Renal cortical epithelial cell (primary cell): ENCODE measurements at regions not wholly inside any gene's neighbourhood (a gene's known extent, or its start where the extent isn't known, plus 50 kb on each side); places are given as distances from the start of the nearest gene placed in this dataset.

Experiments used
- DNase-seq: peaks from one replicate; pipeline ENCODE4 v3.0.0-alpha.2; 2011; ENCODE audit warnings: low read depth

DNA sequence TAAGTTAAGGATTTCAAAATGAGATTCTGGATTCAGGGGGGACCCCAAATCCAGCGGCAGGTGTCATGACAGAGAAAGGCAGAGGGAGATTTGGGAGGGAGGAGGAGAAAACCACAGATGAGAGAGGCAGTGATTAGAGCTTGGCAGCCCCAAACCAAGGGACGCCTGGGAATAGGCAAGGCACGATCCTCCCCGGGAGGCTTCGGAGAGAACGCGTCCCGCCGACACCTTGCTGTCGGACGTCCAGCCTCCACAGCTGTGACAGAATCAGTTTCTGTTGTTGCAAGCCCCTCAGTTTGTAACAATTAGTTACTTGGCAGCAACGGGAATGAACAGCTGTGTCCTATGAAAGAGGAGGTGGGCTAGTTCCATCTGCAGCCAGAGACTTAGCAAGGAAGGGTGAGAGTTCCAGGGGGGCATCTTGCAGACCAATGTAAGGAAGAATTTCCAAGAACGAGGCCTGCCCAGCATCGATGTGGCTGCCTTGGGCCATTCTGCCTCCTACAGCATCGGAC is 110.7 kb upstream of the SDK2 start:
- DNase-seq = no peak

DNA sequence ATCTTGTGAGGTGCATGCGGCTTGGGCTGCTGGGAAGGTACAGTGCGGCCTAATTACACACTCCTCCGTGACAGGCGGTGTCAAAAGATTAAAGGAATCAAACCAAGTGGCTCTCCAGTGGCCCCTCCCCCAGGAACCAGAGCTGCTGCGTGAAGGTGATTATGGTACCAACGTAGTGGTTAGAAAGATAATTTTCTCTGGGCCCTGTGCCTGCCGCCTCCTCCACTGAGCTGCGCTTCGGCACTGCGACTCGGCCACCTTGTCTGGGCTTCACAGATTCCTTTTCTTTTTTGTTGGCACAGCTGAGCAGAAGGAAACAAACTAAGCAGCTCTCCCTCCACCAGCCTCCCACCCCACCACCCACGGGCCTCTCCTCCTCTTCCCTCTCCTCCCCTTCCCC is 113.2 kb upstream of the SDK2 start:
- no peak for DNase-seq

DNA sequence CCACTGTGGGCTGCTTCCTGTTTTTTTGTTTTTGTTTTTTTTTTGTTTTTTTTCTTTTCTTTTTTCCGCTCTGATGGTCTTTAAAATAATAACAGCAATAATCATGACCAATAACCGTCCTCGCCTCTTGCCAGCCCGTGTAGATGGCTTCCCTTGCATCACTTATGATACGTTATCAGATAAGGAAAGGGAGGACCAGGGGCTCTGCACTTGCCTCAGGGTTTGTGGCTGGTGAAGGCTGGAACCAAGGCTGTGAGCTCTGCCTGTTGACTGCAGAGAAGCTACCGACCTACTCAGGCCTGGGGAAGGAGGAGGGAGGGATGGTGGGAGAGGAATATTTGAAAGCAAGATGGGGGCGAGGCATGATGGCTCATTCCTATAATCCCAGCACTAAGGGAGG is 114.0 kb upstream of the SDK2 start:
- DNase-seq = no peak

DNA sequence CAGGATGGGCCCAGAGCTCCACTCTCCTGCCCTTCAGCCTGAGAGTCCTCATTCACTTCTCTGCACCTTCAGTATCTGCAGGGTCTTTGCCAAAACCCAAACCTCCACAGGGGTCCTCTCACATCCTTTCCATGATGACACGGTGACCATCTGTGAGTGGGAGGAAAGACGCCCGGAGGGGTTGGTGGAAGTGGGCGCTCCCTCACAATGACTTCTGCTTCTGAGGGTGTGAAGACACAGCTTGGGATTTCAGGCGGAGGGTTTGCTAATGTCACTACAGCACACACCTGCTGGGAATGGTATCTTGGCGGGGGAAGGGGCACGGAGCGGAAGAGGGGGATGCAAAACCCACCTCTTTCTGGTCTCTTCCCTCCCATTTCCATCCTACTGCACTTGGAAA is 115.1 kb upstream of the SDK2 start:
- DNase-seq = no peak

DNA sequence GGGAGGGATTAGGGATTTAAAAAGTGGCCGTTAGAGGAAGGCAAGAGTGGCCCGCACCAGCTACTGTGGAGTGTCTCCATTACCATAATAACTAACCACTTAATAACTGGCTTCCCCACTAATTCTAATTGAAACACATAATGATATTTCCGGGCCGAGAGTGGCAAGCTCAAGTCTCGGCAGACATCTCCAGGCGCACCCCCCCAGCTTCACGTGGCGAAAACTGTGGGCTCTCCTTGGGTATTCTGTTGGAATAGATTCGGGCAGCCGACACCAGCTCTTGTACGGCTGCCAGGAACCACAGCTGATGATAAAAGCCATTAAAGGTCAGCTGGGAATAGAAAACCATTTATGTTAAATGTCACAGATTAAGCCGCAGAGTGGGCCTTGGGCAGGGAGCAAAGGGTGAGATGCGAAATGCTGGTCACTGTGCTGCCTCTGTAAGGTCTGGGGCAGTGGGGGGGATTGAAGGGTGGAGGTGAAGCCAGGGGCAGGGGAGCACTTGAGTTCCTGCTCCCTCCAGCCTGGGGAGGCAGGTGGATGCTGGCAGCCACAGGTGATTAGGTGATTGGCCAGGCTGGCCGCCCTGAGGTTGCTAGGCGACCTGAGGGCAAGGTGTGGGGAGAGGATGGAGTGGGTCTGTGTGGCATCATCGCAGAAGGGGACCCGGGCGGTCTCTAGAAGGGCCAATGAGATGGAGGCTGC is 115.6 kb upstream of the SDK2 start:
- no peak for DNase-seq

DNA sequence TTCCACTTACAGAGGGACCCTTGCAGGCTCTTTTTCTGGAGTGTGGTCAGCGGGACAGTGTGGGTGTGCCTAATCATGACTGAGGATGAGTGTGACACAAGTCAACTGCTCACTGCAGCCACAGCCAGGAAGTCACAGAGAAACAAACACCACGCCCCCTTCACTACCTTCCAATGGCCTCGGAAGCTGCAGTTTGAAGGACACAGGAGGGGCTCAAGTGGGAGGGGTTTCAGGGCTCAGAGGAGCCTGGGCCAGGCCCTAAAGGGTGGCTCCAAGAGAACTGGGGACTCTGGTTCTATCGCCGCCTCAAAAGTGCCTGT is 116.2 kb upstream of the SDK2 start:
- no peak for DNase-seq

DNA sequence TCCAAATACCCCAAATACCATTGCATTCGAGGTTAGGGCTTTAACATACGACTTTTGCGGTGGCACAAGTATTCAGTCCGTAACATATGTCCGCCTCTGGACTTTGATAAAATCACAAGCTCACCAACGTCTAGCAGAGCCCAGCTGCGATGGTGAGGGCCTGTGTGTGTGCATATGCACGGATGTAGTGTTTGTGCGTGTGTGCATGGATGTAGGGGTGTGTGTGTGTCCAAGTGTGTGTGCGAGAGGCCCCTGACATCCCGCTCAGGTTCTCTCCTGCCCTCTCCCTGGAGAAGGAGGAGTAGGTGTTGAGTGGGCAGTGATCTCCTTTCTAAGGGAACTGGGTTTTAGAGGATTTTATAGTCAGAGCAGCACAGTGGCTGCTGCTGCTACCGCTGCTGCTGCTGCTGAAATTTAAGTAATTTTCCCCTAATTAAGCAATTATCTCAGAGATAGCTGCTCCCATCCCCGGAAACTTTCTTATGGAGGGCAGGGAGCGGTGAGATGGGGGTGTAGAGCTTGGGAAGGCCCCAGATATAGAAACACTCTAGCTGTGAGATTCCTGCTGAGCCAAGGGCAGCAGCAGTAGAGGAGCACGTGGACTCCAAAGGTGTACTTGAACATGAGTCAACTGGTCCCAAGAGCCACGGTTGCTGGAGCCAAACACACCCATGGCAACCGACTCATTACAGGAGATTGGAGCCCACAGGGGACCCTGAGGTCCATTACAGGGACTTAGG is 121.7 kb upstream of the SDK2 start:
- no peak for DNase-seq

DNA sequence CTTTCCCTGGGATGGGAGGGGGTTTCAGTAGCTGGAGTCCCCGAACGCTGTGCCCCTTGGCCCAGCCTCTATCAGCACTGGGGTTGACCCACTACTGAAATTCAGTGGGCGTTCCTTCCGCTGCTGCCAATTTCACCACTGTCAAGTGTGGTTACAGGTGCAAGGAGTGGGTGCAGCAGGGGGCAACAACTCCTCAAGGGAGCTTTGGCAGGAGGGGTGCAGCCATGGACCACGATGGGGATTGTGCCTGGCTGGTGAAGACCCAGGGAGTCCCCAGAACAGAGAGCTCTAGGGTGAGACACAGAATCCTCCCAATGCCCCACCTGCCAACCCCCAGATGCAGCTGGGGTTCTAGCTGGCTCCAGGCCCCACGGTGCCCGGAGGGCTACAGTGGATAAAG is 123.5 kb upstream of the SDK2 start:
- DNase-seq = no peak

DNA sequence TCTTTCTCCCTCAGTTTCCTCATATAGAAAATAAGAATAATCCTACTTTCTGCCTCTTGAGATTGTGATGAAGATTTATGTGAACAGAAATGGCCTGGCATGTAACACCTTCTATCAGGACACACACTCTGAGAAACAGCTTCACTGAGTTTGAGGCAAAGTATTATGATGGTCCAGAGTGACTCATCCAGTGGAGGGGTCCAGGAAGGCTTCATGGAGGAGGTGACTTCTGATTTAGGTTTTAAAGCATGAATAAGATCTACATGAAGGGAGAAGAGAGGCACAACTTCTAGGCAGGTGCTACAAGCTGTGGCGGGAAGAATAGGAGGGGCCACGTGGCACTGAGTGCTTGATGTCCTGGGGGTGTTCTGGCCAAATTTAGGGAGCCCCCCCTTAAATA is 124.4 kb upstream of the SDK2 start:
- no peak for DNase-seq

DNA sequence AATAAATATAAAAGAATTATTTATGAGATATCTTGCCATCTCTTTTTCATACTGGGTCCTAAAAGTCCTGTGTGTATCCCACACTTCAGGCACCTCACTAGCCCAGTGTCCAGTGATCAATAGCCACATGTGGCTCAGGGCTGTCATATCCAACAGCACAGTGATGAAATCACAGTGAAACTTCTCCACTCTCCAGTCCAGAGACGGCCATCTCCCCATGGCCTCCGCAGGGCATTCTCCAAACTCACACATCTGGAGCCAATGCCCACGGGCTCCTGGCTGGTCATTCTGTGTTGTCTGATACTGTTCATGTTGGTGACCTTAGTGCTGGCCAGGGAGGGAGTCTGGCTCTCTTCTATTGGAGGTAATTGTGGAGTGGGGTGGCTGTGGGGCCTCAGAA is 125.2 kb upstream of the SDK2 start:
- DNase-seq = no peak

DNA sequence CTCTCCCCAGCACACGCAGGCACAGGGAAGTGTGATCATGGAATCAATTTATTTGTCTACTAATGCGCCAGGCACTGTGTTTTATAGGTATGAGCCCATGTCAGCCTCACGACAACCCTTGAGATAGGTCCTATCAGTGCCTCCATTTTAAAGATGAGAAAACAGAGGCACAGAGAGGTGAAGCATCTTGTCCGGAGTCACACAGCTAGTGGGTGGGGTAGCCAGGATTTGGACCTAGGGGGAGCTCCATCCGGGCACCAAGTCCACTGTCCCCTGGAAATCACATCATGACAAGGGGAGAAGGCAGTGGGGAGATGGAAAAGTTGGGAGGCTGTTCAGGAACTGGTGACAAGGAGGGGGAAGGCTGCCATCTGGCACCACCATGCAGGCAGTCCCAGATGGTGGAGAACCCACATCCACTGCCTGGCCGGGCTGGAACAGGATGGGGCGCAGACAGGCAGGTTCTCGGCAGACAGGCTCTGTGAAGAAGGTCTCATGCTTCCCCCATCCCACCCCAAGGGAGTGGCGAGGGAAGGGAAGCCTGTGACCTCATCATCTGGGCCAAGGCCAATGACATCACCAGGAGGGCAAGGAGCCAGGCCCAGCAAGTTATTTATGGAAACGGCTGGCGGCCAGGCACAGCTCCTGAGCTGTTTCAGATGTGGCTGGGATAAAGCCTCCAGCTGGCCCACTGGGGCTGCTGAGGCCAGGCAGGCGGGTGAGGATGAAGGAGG is 126.0 kb upstream of the SDK2 start:
- peak; percentile 56 for DNase-seq

DNA sequence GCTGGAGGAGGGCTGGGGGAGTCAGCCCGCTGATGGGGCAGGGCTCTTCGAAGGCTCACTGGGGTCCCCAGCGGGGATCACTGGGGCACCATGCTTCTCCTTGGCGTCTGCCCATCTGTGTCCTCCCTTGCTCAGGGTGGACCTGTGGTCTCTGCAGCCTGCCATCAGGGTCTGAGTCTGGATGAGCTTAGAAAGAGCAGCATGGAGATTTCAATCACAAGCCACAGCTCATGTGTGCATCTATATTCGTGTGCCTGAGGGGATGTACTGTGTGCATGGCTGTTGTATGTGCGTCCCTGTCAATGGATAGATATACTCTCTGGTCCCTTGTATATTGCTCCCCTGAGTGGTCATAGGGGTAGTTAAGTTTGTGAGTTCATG is 126.6 kb upstream of the SDK2 start:
- no peak for DNase-seq

DNA sequence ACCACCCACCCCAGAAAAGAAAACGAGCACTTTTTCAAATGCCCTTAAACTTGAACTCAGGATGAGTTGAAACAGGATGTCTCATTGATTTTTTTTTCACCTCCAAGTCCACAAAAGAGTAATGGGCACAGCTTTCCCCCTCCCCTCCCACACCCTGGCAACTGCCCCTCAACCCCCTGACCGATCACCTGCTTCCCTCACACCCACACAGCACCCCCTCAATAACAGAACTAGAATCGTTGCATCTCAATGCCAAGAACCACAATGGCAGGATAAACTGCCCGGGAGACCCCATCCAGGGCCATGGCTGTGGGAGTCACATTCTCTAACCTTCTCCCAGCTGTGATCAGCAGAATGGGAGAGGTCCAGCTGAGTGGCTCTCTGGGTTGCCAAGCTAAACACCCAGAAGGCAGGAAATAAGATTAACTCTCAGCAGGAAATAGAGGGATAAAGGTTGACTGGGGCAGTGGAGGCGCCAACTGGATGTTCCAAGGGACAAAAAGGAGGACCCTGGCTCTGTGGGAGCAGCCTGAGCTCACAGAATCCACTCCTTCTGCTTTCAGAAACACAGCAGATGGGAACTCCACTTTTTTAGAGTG is 128.0 kb upstream of the SDK2 start:
- no peak for DNase-seq

DNA sequence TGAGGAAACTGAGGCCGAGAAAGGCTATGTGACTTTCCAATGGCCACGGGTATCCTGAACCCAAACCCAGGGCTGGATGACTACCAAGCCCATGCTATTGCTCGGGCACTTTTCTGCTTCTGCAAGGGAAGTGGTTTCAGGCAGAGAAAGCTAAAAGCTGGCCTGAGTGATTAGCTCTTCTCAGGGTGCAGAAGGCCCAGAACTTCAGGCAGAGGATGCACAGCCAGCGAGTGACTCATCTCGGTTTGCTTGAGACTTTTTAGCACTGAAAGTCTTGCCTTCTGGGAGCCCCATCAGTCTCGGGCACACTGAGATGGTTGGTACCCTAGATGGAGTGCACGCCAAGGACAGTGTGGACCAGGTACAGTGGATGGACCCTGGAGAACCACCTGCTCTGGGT is 129.5 kb upstream of the SDK2 start:
- no peak for DNase-seq

DNA sequence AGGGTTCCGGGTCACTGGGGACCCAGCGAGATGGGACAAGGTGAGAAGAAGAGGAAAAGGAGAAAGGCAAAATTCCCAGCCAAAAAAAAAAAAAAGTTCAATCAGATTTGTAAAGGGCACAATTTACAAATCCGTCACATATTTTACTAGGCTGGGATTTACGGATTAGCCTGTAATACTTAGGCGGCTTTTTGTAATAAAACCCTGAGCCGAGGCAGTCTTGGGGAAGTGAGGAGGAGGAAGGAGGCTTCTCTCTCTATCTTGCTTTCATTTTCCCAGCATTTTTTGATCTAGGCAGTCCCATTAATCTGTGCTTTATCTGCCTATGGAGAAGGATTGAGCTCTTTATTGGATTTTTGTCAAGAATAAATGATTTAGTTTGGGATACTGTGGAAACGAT is 130.6 kb upstream of the SDK2 start:
- no peak for DNase-seq

DNA sequence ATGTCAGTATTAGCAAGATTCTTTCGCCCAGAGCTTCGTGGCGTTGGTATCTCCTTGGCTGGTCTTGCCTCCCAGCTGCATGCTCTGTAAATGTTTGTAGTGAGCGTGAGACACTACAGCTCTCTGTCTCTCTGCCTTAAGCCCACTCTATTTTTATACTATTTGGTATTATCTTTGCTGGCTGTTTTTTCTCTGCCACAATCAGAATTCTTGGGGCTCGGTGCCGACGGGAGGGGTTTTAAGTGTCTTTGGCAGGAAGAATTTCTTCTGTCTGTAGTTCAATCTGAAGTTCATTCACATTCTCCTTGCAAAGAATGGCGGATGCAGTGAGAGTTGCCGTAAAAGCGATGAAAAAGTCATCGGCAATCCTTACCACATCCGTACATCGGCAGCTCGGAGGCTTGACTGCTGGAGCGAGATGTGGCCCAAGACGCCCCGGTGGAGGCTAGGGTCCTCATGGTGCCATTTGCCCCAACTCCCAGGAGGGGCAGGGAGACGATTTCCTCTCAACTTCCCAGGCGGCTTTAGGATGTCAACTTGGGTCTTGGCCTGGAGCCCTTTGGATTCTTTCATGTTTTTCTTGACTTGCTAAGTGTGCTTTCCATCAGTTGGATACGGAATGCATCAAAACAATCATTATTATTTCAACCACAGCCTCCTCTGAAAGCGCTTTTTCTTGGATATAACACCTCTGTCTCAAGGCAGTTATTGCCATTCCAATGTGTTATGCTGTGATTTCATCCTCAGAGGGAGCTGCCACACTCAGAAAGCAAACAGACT is 132.3 kb upstream of the SDK2 start:
- no peak for DNase-seq

DNA sequence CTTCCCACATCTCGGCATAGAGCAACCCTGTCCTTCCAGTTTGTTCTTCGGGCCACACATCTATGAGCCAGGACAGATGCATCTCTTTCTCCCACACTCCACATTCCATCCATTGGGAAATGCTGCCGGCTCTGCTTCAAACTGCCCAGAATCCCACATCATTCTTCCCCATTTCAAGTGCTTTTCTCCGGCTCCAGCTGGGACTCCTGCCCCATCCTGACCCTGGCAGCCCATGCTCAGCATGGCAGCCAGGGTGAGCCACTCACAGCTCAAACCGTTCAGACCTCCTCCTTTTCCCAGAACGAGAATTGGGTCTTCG is 132.8 kb upstream of the SDK2 start:
- no peak for DNase-seq

DNA sequence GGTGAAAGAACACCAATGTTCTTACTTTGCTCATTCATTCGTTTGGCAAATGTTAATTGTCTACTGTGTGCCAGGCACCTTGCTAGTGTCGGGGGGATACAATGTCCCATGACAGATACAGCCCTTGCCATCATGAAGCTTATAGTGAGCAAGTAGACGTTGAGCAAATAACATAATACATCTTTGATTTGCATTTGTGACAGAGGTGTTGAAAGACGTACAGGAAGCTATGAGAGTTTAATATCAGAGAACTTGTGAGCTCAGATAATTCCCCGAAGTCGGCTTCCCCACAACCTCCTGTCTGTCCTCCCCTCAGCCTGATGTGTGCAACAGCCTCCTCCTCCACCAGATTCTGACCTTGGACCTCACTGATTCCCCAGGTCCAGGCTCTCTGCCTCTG is 138.0 kb upstream of the SDK2 start:
- no peak for DNase-seq

DNA sequence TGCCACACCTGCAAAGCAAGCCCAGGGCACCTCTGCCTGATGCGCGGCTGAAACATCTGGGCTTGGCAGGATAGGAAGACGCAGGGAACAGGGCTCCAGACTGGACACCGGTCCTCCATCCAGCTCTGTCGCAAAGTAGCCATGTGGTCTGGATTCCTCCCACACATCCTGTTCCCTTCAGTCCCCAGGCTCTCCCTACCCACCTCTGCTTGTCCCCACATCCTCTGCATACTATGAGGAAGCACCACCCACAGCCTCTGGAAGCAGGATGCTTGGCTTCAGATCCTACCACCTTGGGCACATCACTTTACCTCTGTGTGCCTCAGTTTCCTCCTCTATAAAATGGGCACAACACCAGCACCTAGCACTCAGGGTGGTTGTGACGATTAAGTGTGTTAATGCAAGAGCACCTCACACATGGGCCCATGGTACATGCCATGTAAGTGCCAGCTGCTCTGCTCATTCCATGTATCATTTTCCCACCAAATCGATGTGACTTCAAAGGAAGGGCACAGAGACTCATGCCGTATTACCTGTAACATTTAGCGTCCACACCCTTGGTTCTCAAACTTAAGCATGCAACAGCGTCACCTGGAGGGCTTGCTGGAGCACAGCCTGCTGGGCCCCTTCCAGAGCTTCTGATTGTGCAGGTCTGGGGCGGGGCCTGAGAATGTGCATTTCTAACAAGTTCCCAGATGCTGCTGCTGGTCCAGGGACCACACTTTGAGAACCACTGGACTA is 138.6 kb upstream of the SDK2 start:
- no peak for DNase-seq

DNA sequence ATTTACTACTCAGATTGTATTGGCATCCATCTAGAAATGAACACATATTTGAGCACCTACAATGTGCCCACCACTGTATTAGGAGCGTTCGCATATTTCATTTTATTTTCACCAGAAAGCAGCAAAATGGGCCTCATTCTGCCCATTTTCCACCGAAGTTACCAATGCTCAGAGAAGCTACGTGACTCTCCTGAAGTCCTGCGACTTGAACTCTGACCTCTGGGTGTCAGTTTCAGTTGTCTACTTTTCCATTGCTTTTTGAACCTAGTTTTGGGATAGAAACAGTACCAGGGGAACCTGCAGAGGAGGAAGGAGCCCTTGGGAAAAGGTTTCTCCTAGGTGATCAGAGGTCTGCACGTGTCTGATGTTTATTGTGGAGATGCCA is 139.1 kb upstream of the SDK2 start:
- no peak for DNase-seq

DNA sequence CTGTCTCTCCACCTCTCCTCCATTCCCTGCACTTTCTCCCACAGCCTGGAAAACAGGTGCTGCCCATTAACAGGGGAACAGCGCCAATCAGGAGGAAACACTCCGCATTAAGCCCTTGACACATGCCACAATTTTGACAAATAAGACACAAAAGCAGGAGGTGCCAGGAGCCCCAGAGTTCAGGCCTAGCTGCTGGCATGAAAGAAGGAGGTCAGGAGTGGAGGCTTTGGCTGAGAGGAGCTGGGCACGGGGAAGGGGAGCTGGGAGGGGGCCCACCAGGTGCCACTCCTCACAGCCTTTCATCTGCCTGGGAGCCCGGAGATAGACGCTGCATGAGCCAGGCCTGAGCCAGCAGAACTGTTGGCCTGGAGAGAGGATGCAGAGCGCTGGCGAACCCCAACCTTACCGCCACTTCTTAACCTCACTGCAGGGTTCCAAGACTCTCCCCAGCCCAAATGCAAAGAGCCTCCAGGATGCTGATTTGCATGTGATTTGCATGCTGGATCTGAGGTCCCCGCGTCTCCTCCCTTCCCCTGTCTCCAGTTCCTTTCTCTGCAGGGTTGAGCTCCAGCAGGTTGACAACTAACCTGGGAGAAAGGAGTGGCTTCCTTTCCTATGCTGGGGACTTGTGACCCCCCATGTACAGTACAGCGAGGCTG is 139.8 kb upstream of the SDK2 start:
- DNase-seq = no peak
